ENCODE measurements at regions not wholly inside any gene's neighbourhood (a gene's known extent, or its start where the extent isn't known, plus 50 kb on each side); places are given as distances from the start of the nearest gene placed in this dataset.

GRCh38 chr15:79769069-79769481, 127.7 kb downstream of the MTHFS start:
- intact Hi-C loops (cut with DNase I) = loop anchor here in 1 of 2 donors (10.0 kb wide), 1 partner anchor 616 kb away; no protein-coding TSS in a partner anchor
- no peaks in the 10 kb centered on the region for H3K9me3 ChIP-seq (replicated peaks in 1 of 3)

GRCh38 chr15:79769933-79770759, 126.7 kb downstream of the MTHFS start:
- Histone ChIP-seq H3K27ac (no peak overlapping the region), H3K9me3 (replicated peaks in 1 of 3) (no peaks in the 10 kb centered on the region), H3K4me3 (no peak overlapping the region), H3K27me3 (no peaks in the 10 kb centered on the region), H3K36me3 (replicated peaks in 1 of 2) (no peaks in the 10 kb centered on the region), H3K4me1 (replicated peaks in 1 of 2) (no peaks in the 10 kb centered on the region)
- TF ChIP-seq POLR2A (IDR thresholded peaks at IDR 0.05) (no peak), CTCF (IDR thresholded peaks at IDR 0.05) (no peak)
- intact Hi-C loops (cut with DNase I) = loop anchor here in 1 of 2 donors (10.0 kb wide), 1 partner anchor 615 kb away; no protein-coding TSS in a partner anchor
- DNase-seq = no peak
- WGBS, 4 donors = 74 to 80% (median 78%) methylated on average over 11 of the region's 11 CpGs

More at GRCh38 chr15:79769069-79769481, 127.7 kb downstream of the MTHFS start:
- no peaks in the 10 kb centered on the region for H3K36me3 ChIP-seq (replicated peaks in 1 of 2)
- H3K4me3 ChIP-seq = no peak overlapping the region
- H3K27me3 ChIP-seq = no peaks in the 10 kb centered on the region
- DNase-seq = peak in 5 of 7 donors; percentile 22 to 61 (median 51)
- TF ChIP-seq POLR2A (IDR thresholded peaks at IDR 0.05) (no peak), CTCF (IDR thresholded peaks at IDR 0.05) (peak; percentile 7 to 37 (median 26))
- no peaks in the 10 kb centered on the region for H3K4me1 ChIP-seq (replicated peaks in 1 of 2)
- no peak overlapping the region for H3K27ac ChIP-seq
- WGBS, 4 donors = 36 to 52% (median 41%) methylated on average over 4 of the region's 4 CpGs

- no peak for TF ChIP-seq CTCF (IDR thresholded peaks at IDR 0.05)
- TF ChIP-seq POLR2A (IDR thresholded peaks at IDR 0.05) = no peak
- H3K9me3 ChIP-seq (replicated peaks in 1 of 3) = no peaks in the 10 kb centered on the region
- H3K36me3 ChIP-seq (replicated peaks in 1 of 2) = no peaks in the 10 kb centered on the region
- no peaks in the 10 kb centered on the region for H3K4me1 ChIP-seq (replicated peaks in 1 of 2)
- WGBS, 4 donors = 71 to 89% (median 77%) methylated on average over 7 of the region's 7 CpGs
- DNase-seq = no peak
- H3K4me3 ChIP-seq = no peak overlapping the region
- H3K27ac ChIP-seq = no peak overlapping the region
- H3K27me3 ChIP-seq = no peaks in the 10 kb centered on the region
- intact Hi-C loops (cut with DNase I) = no loop called here
Observed at GRCh38 chr15:79773128-79773527, 123.7 kb downstream of the MTHFS start.

- TF ChIP-seq POLR2A (IDR thresholded peaks at IDR 0.05) = no peak
- no peak for TF ChIP-seq CTCF (IDR thresholded peaks at IDR 0.05)
- no peak overlapping the region for H3K4me3 ChIP-seq
- H3K9me3 ChIP-seq (replicated peaks in 1 of 3) = no peaks in the 10 kb centered on the region
- no peaks in the 10 kb centered on the region for H3K27me3 ChIP-seq
- no peak for DNase-seq
- H3K27ac ChIP-seq = no peak overlapping the region
- no peaks in the 10 kb centered on the region for H3K36me3 ChIP-seq (replicated peaks in 1 of 2)
- WGBS, 4 donors = 62 to 73% (median 68%) methylated on average over 2 of the region's 2 CpGs
- intact Hi-C loops (cut with DNase I) = no loop called here
- H3K4me1 ChIP-seq (replicated peaks in 1 of 2) = no peaks in the 10 kb centered on the region
Observed at GRCh38 chr15:79775821-79776220, 121.0 kb downstream of the MTHFS start.
